IPS-NIHi11 (cell line): ENCODE measurements at regions not wholly inside any gene's neighbourhood (a gene's known extent, or its start where the extent isn't known, plus 50 kb on each side); places are given as distances from the start of the nearest gene placed in this dataset.

Experiments
- DNase-seq: peaks from one replicate; pipeline ENCODE4 v3.0.0; 2012; ENCODE audit warnings: mixed read lengths, low spot score

- DNase-seq = no peak
Observed at GRCh38 chr14:58846682-58847465, 209.1 kb downstream of the DACT1 start.

DNA sequence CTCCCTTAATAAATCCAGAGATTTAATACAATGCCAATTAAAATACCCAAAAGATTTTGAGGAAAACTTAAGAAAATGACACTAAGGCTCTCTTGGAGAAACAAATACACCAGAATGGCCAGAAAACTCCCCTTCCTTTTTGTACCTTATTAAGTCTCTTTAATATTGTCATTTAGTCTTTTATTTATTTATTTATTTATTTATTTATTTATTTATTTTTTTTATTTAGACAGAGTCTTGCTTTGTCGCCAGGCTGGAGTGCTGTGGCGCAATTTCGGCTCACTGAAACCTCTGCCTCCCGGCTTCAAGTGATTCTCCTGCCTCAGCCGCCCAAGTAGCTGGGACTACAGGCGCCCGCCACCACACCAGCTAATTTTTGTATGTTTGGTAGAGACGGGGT, 210.6 kb downstream of the DACT1 start:
- no peak for DNase-seq

DNA sequence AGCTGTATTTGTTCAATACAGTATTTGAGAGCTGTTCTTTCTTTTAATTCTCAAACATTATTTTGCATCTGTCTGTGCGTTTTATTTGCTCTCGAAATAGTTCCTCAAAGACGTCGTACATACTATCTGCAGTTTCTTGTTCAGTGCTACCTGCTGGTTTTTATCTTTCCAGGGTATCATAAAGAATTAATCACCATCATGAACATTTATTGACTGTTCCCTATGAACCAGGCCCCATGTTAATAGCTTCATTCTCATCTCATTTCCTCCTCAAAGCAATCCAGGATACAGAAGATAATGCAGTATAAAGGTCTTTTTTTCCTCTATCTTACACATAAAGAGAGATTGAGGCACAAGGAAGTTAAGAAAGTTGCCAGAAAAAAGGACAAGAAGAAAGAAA, 211.8 kb downstream of the DACT1 start:
- DNase-seq = no peak

DNA sequence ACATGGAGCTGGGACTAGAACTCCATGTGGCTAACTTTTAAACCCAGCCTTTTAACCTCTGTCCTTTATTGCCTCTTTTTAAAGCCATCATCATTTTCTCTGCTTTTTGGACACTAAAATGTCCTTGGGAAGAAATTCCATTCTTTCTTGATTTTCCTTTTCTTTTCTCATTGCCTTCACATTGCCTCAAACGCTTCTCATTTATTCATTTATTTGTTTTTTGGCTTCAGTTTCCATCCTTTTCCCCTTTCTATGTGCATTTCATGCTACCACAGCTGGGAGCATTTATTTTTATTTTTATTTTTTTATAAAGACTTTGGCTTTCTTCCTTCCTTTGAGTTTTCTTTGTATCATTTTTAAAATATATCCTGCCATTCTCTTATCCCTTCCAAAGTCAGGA, 212.2 kb downstream of the DACT1 start:
- DNase-seq = no peak

DNA sequence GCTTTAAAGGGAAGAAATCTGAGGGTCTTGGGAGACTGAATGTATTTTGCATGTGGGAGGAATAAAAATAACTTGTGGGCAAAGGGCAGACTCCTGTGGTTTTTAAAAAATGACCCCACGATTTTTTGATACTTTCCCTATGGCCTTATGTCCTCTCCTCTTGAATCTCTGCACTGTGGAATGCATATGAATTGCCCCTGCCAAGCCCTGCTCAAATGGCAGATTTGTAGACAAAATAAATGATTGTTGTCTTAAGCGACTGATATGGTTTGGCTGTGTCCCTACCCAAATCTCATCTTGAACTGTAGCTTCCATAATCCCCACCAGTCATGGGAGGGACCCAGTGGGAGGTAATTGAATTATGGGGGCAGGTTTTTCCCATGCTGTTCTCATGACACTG, 223.8 kb downstream of the DACT1 start:
- no peak for DNase-seq

- DNase-seq = no peak
Observed at GRCh38 chr14:58862416-58863160, 224.8 kb downstream of the DACT1 start.

GRCh38 chr14:58863661-58864345, 226.0 kb downstream of the DACT1 start:
- no peak for DNase-seq

DNA sequence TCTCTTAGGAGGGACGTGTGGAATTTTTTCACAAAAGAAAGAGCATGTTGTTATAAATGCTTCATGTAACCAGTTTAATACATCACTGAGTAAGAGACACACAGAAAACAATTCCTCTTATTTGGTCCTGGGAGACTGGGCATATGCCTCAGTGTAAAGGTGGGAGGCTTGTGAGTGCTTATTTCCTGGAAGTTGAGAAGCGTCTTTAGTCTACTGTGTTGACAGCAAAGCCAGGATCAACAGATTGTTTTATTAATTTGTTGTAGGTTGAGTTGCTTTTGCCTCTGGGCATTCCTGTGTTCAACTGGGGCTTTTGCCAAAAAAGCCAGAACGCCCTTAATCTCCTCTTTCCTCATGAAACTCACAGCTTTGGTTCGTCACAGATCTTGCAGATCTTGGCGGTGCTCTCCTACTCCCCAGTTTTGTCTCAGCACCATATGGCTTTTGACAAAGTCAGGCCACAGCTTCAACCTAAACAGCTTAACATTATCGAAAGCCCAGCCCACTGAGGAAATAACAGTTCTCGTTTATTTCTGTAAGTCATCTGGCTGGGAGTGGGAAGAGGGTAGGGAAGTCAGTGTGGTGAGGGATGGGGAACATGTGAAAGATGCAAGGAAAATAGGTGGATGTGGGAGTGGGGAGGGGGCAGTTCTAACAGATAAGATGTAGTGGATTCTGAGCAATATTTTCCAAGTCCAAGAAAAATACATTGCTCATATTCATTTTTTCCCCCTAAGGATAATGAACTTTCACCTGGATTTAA, 227.2 kb downstream of the DACT1 start:
- no peak for DNase-seq

DNA sequence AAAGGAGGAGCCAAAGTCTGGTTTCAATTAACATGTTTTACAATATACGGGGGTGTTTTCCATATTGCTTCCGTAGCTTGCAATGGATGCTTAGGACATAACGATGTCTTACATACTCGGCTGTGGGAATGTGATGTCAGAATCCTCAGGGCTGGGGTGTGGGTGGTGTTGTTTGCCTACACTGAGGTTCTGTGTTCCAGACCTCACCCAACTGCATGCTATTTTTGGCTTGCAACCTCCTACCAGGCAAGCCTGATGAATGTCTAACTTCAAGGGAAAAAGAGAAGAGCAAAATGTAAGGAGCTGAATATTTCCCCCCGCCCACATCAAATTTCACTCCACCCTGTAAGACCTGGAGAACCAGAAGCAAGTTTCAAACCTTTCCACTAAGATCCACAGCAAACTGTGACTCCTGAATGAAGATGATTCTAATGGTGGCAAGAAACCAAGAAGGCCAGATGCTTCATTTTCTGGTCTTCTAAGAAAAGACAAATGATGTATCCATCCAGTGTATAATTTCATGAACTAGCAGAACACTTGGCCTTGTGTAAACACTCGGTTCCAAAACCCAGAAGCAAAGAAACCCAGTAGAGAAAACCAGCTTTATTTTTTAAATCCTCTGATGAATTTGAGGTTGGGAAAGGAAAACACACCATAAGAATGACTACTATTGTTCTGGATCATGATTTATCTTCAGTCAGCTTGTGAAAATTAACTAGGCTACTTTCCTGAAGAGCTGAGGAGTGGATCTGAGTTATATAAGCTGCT, 227.9 kb downstream of the DACT1 start:
- no peak for DNase-seq

DNA sequence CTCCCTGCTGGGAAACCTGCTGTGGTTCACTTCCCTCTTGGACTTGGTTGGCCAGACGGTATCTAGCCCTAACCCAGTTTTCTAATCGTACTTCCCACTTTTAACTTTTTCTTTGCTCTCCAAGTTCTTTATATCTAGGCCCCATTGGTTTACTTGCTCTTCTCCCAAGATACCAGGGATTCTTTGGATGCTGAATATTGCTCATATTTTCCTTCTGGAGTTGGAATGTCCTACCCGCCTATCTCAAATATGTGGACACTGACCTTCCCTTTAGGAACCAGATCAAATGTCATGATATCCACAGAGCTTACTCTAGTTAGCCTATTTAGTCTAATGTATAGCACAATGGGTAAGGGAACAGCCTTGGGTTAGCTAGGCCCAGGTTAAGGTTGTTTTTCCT, 228.6 kb downstream of the DACT1 start:
- no peak for DNase-seq

DNA sequence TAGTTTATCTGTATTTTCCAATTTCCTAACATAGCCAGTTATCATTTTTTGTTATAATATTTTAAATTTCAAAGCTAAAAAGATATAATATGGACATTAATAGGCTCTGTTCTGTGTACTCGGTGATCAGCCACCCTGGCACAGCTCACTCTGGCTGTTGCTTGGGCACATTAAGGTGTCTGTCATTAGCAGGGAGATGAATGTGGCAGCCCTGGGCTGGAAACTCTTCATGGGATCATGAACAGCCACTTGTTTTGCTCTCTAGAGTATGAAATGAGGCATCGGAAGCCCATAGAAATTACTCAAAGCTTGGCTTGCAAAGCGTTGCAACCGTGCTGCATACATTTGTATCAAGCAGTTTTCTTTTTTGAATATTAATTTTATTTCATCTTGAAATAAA, 233.2 kb downstream of the DACT1 start:
- DNase-seq = no peak

- DNase-seq = no peak
Observed at GRCh38 chr14:58871573-58871972, 233.8 kb downstream of the DACT1 start.

- no peak for DNase-seq
Observed at GRCh38 chr14:58872061-58872460, 234.3 kb downstream of the DACT1 start.

GRCh38 chr14:58873228-58873953, 235.6 kb downstream of the DACT1 start:
- DNase-seq = no peak

DNA sequence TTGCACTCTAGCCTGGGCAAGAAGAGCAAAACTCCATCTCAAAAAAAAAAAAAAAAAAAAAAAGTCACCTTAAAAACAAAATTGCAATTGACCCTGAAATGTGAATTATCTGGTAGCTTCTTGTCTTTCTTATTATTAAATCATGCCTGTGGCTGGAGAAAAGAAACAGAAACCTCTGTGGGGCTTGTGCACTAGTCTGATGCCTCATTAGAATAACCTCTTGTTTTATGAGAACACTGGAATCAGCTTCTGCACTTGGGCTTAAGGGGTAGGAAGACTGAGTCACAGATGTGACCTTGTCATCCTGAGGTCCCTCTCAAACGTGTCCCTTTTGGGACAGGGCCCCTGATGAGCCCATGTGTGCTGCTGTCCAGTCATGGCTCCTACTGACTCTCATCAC, 237.9 kb downstream of the DACT1 start:
- DNase-seq = no peak

DNA sequence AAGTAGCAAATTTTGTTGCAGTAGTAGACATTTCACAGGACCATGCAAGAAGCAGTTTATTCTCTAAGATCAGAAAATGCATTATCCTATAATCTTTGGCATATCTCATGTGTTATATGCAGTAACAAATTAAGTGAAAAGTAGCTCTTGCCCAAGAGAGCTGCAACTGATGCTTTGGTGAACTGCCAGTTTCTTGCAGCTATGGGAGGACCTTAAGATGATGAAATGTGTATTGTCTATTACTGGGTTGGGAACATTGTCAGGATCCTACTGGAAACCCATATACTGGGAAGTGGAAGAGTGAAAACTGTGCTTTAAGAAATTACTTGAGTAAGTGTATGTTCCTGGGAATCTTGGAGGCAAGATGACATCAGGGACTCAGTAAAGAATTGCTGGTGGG, 238.8 kb downstream of the DACT1 start:
- DNase-seq = no peak

DNA sequence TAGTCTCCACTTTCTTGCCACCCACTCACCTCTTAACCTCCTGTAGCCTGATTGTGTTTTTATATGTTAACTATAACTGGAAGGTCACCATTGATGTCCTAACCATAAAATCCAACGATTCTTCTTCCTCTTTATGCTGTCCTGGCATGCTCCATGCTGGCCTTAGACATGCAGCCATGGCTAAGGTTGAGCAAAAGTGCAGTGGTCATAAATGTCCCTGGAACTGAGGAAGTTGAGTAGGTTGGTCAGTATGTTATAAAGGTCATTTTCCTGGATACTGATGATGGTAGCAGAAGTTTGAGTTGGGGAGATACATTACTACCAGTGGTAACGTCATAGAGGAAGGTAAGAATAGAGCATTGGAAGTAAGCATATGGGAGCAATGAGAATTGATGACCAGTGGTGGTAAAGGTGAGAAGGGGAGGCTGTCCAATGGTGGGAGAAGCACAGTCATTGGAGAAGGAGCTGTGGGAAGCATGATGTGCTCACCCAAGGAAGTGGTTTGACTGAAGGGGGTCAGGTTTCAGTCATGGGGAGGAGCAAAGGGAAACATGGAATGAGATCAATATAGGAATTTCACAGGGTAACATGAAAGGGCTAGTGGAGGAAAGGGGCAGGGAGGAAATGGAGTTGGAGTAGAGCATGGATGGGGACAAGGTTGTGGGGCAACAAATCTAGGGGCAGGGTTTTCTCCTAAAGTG, 240.8 kb downstream of the DACT1 start:
- peak; percentile 17 for DNase-seq

GRCh38 chr14:58881433-58881832, 243.7 kb downstream of the DACT1 start:
- DNase-seq = no peak

GRCh38 chr14:58882577-58883018, 244.8 kb downstream of the DACT1 start:
- DNase-seq = no peak

GRCh38 chr14:58884442-58884841, 246.7 kb downstream of the DACT1 start:
- DNase-seq = no peak
